GM18498 (cell line): ENCODE measurements at regions not wholly inside any gene's neighbourhood (a gene's known extent, or its start where the extent isn't known, plus 50 kb on each side); places are given as distances from the start of the nearest gene placed in this dataset.
"Not testable (repeated sequence)": the region's sequence is repeated elsewhere in the genome, so short reads cannot be mapped to it uniquely, and the experiment has no call there.

ENCODE experiments used
- ATAC-seq: cut with Tn5 transposase; IDR thresholded peaks from one replicate; pipeline ENCODE4 v1.9.1; 2021; ENCODE audit warnings: mild to moderate bottlenecking, moderate library complexity; ENCODE audit not compliant: unreplicated experiment

GRCh38 chr3:6448011-6448410, 412.9 kb upstream of the GRM7 start:
- ATAC-seq, result no peak

GRCh38 chr3:6449099-6449498, 411.8 kb upstream of the GRM7 start:
- ATAC-seq, result no peak

GRCh38 chr3:6452974-6453373, 407.9 kb upstream of the GRM7 start:
- ATAC-seq, result no peak

GRCh38 chr3:6455031-6455430, 405.9 kb upstream of the GRM7 start:
- ATAC-seq, result no peak

GRCh38 chr3:6467186-6467585, 393.7 kb upstream of the GRM7 start:
- no peak for ATAC-seq

- no peak for ATAC-seq
These were observed 392.3 kb upstream of the GRM7 start for GRCh38 chr3:6468589-6468988.

- no peak for ATAC-seq
These were observed 389.2 kb upstream of the GRM7 start for GRCh38 chr3:6471744-6472143.

- ATAC-seq, result not testable (repeated sequence)
These were observed 370.2 kb upstream of the GRM7 start for GRCh38 chr3:6490487-6491327.

GRCh38 chr3:6491768-6492167, 369.1 kb upstream of the GRM7 start:
- no peak for ATAC-seq

- no peak for ATAC-seq
These were observed 368.6 kb upstream of the GRM7 start for GRCh38 chr3:6492306-6492705.

- ATAC-seq, result not testable (repeated sequence)
These were observed 362.0 kb upstream of the GRM7 start for GRCh38 chr3:6498944-6499343.

GRCh38 chr3:6504347-6504746, 356.6 kb upstream of the GRM7 start:
- no peak for ATAC-seq

- no peak for ATAC-seq
These were observed 356.1 kb upstream of the GRM7 start for GRCh38 chr3:6504834-6505233.

GRCh38 chr3:6508410-6508759, 352.5 kb upstream of the GRM7 start:
- ATAC-seq, result no peak

GRCh38 chr3:6509576-6509975, 351.3 kb upstream of the GRM7 start:
- no peak for ATAC-seq

GRCh38 chr3:6510713-6511112, 350.2 kb upstream of the GRM7 start:
- no peak for ATAC-seq

- no peak for ATAC-seq
These were observed 348.6 kb upstream of the GRM7 start for GRCh38 chr3:6512172-6512800.

GRCh38 chr3:6516143-6516542, 344.8 kb upstream of the GRM7 start:
- no peak for ATAC-seq

GRCh38 chr3:6516694-6517093, 344.2 kb upstream of the GRM7 start:
- no peak for ATAC-seq

GRCh38 chr3:6518709-6519345, 342.1 kb upstream of the GRM7 start:
- ATAC-seq, result no peak

- ATAC-seq, result no peak
These were observed 339.4 kb upstream of the GRM7 start for GRCh38 chr3:6521369-6522113.
